Calu3 (cell line): ENCODE measurements at regions not wholly inside any gene's neighbourhood (a gene's known extent, or its start where the extent isn't known, plus 50 kb on each side); places are given as distances from the start of the nearest gene placed in this dataset.

ENCODE experiments used
- BruUV-seq: library from RNA; stranded (reverse); fragments of 400-500 nt; replicated peaks from 2 replicates; lab custom pipeline; 2021; lab: Mats Ljungman, UMichigan
- CTCF ChIA-PET: fragments of 300-600 bp; sonication (Branson Sonifier 250); formaldehyde crosslinking; loops from one replicate; lab custom pipeline; 2022; ENCODE audit warnings: antibody characterized with exemption; lab: Charles Lee
- DNase-seq: peaks from one replicate; pipeline ENCODE4 v3.0.0; 2022
- H3K27ac Mint-ChIP-seq: one replicate; pipeline ENCODE4 v1.8.0; 2022; ENCODE audit warnings: mixed read lengths; ENCODE audit not compliant: unreplicated experiment
- H3K27me3 Mint-ChIP-seq: one replicate; pipeline ENCODE4 v1.8.0; 2022; ENCODE audit warnings: mixed read lengths; ENCODE audit not compliant: unreplicated experiment
- H3K36me3 Mint-ChIP-seq: one replicate; pipeline ENCODE4 v1.8.0; 2022; ENCODE audit warnings: mild to moderate bottlenecking, moderate library complexity, mixed read lengths; ENCODE audit not compliant: insufficient read depth, unreplicated experiment
- H3K4me1 Mint-ChIP-seq: one replicate; pipeline ENCODE4 v1.8.0; 2022; ENCODE audit warnings: mild to moderate bottlenecking, low read depth, mixed read lengths; ENCODE audit not compliant: unreplicated experiment
- H3K4me3 Mint-ChIP-seq: one replicate; pipeline ENCODE4 v1.8.0; 2022; ENCODE audit warnings: mild to moderate bottlenecking, low read depth, moderate library complexity, mixed read lengths; ENCODE audit not compliant: unreplicated experiment
- H3K9me3 Mint-ChIP-seq: one replicate; pipeline ENCODE4 v1.8.0; 2022; ENCODE audit warnings: low read depth, mixed read lengths; ENCODE audit not compliant: unreplicated experiment
- CTCF ChIP-seq: fragments of 200-600 bp; IDR thresholded peaks from one replicate; pipeline ENCODE4 v1.8.0; 2022; ENCODE audit warnings: antibody characterized with exemption; ENCODE audit not compliant: unreplicated experiment
- intact Hi-C: fragments of 100-400 bp; cut with micrococcal nuclease; formaldehyde crosslinking; loops from one replicate; pipeline ENCODE4 v1.10.0; 2022; ENCODE audit not compliant: unreplicated experiment

GRCh38 chr2:216780843-216781242 lies 79.0 kb downstream of the TNP1 start:
- H3K4me1 Mint-ChIP-seq: no peaks in the 10 kb centered on the region
- H3K4me3 Mint-ChIP-seq: no peak overlapping the region
- H3K9me3 Mint-ChIP-seq: no peaks in the 10 kb centered on the region
- TF ChIP-seq CTCF: no peak
- intact Hi-C loops: no loop called here
- H3K27me3 Mint-ChIP-seq: no peaks in the 10 kb centered on the region
- H3K27ac Mint-ChIP-seq: no peak overlapping the region
- DNase-seq: no peak
- BruUV-seq: no TSS peak
- H3K36me3 Mint-ChIP-seq: no peaks in the 10 kb centered on the region
- CTCF ChIA-PET: no interaction called here

- no peaks in the 10 kb centered on the region for H3K27me3 Mint-ChIP-seq
- BruUV-seq: no TSS peak
- no peak overlapping the region for H3K4me3 Mint-ChIP-seq
- DNase-seq: peak; percentile 53
- no peak overlapping the region for H3K27ac Mint-ChIP-seq
- H3K9me3 Mint-ChIP-seq: no peaks in the 10 kb centered on the region
- peak; percentile 72 for TF ChIP-seq CTCF
- CTCF ChIA-PET: no interaction called here
- H3K36me3 Mint-ChIP-seq: no peaks in the 10 kb centered on the region
- intact Hi-C loops: loop anchor here (2.0 kb wide), 1 partner anchor 79 kb away; no protein-coding TSS in a partner anchor
- no peaks in the 10 kb centered on the region for H3K4me1 Mint-ChIP-seq
Measured at GRCh38 chr2:216777637-216778273, 82.1 kb downstream of the TNP1 start.

GRCh38 chr2:216776066-216776850 lies 80.9 kb upstream of the IGFBP5 start:
- Mint-ChIP-seq H3K27ac (no peak overlapping the region), H3K9me3 (peaks cover 3% of the 10 kb centered on the region), H3K27me3 (no peaks in the 10 kb centered on the region), H3K4me1 (no peaks in the 10 kb centered on the region), H3K36me3 (no peaks in the 10 kb centered on the region), H3K4me3 (no peak overlapping the region)
- no peak for TF ChIP-seq CTCF
- DNase-seq: no peak
- no TSS peak for BruUV-seq
- intact Hi-C loops: loop anchor here (2.0 kb wide), 1 partner anchor 77 kb away; no protein-coding TSS in a partner anchor
- CTCF ChIA-PET: interaction anchor here (1.7 kb wide), 1 partner anchor 10 kb away, joined by 5 read pairs; no protein-coding TSS in a partner anchor

- TF ChIP-seq CTCF: no peak
- Mint-ChIP-seq H3K36me3 (no peaks in the 10 kb centered on the region), H3K27ac (no peak overlapping the region), H3K9me3 (peaks cover 3% of the 10 kb centered on the region), H3K4me1 (no peaks in the 10 kb centered on the region), H3K27me3 (no peaks in the 10 kb centered on the region), H3K4me3 (no peak overlapping the region)
- no TSS peak for BruUV-seq
- peak; percentile 32 for DNase-seq
- CTCF ChIA-PET: interaction anchor here (1.2 to 1.7 kb wide), 2 partner anchors 8 to 392 kb away, joined by 5 read pairs; no protein-coding TSS in a partner anchor
- intact Hi-C loops: no loop called here
Measured at GRCh38 chr2:216775043-216775453, 79.7 kb upstream of the IGFBP5 start.
